H9 (cell line): ENCODE measurements at regions not wholly inside any gene's neighbourhood (a gene's known extent, or its start where the extent isn't known, plus 50 kb on each side); places are given as distances from the start of the nearest gene placed in this dataset.

ENCODE experiments used
- DNase-seq: peaks from one replicate; pipeline ENCODE4 v3.0.0-alpha.2; 2017
- H2AFZ ChIP-seq: one replicate; pipeline ENCODE4 v1.6.1; 2013; ENCODE audit warnings: mild to moderate bottlenecking, low read length, control low read depth, moderate library complexity
- H2AK5ac ChIP-seq: 2 replicates; pipeline ENCODE4 v1.6.1; 2013; ENCODE audit warnings: low read length, control low read depth, mixed read lengths; ENCODE audit not compliant: insufficient read length
- H2BK120ac ChIP-seq: one replicate; pipeline ENCODE4 v1.6.1; 2013; ENCODE audit warnings: low read depth, mild to moderate bottlenecking, low read length, control low read depth, inconsistent platforms; ENCODE audit not compliant: poor library complexity, severe bottlenecking
- H2BK12ac ChIP-seq: 2 replicates; pipeline ENCODE4 v1.6.1; 2013; ENCODE audit warnings: low read length, control low read depth, mixed read lengths, low read depth; ENCODE audit not compliant: insufficient read length
- H2BK15ac ChIP-seq: 2 replicates; pipeline ENCODE4 v1.6.1; 2013; ENCODE audit warnings: low read depth, low read length, control low read depth
- H2BK20ac ChIP-seq: one replicate; pipeline ENCODE4 v1.6.1; 2013; ENCODE audit warnings: low read depth, mild to moderate bottlenecking, low read length, control low read depth, inconsistent platforms; ENCODE audit not compliant: poor library complexity, severe bottlenecking
- H2BK5ac ChIP-seq: 2 replicates; pipeline ENCODE4 v1.6.1; 2013; ENCODE audit warnings: low read length, control low read depth, mixed read lengths; ENCODE audit not compliant: insufficient read length
- H3K14ac ChIP-seq: 2 replicates; pipeline ENCODE4 v1.6.1; 2013; ENCODE audit warnings: low read length, control low read depth; ENCODE audit not compliant: insufficient read depth
- H3K18ac ChIP-seq: 2 replicates; pipeline ENCODE4 v1.6.1; 2013; ENCODE audit warnings: low read depth, mild to moderate bottlenecking, mixed read lengths, low read length, control low read depth; ENCODE audit not compliant: insufficient read length
- H3K23ac ChIP-seq: 2 replicates; pipeline ENCODE4 v1.6.1; 2013; ENCODE audit warnings: low read length, control low read depth, mixed read lengths, low read depth; ENCODE audit not compliant: insufficient read length
- H3K23me2 ChIP-seq: 2 replicates; pipeline ENCODE4 v1.6.1; 2013; ENCODE audit warnings: low read depth, mild to moderate bottlenecking, mixed read lengths, low read length, control low read depth; ENCODE audit not compliant: insufficient read length, poor library complexity, severe bottlenecking
- H3K27ac ChIP-seq: 2 replicates; pipeline ENCODE4 v1.5.1; 2013; ENCODE audit warnings: low read length, control low read depth, mixed read lengths, low read depth; ENCODE audit not compliant: insufficient read length
- H3K27me3 ChIP-seq: 2 replicates; pipeline ENCODE4 v1.6.1; 2013; ENCODE audit warnings: low read length, control low read depth, inconsistent platforms; ENCODE audit not compliant: insufficient read depth
- H3K4ac ChIP-seq: 2 replicates; pipeline ENCODE4 v1.6.1; 2013; ENCODE audit warnings: low read depth, mild to moderate bottlenecking, control low read depth, inconsistent platforms, low read length, moderate library complexity
- H3K4me1 ChIP-seq: 2 replicates; pipeline ENCODE4 v1.6.1; 2013; ENCODE audit warnings: low read length, control low read depth, inconsistent platforms; ENCODE audit not compliant: insufficient read depth
- H3K4me2 ChIP-seq: 2 replicates; pipeline ENCODE4 v1.6.1; 2013; ENCODE audit warnings: low read length, control low read depth, mixed read lengths; ENCODE audit not compliant: insufficient read length, insufficient read depth
- H3K56ac ChIP-seq: 2 replicates; pipeline ENCODE4 v1.6.1; 2013; ENCODE audit warnings: low read depth, mild to moderate bottlenecking, mixed read lengths, low read length, control low read depth; ENCODE audit not compliant: insufficient read length
- H3K79me1 ChIP-seq: 2 replicates; pipeline ENCODE4 v1.6.1; 2013; ENCODE audit warnings: low read depth, mild to moderate bottlenecking, moderate library complexity, low read length, control low read depth, inconsistent platforms; ENCODE audit not compliant: insufficient read depth, poor library complexity, severe bottlenecking
- H3K79me2 ChIP-seq: 2 replicates; pipeline ENCODE4 v1.6.1; 2013; ENCODE audit warnings: low read length, control low read depth, inconsistent platforms; ENCODE audit not compliant: insufficient read depth
- H3K9ac ChIP-seq: 2 replicates; pipeline ENCODE4 v1.6.1; 2013; ENCODE audit warnings: low read length, control low read depth, mixed read lengths; ENCODE audit not compliant: insufficient read length; ENCODE audit errors: extremely low read depth
- H3K9me3 ChIP-seq: one replicate; pipeline ENCODE4 v1.6.1; 2013; ENCODE audit warnings: low read depth, low read length, inconsistent platforms; ENCODE audit not compliant: control insufficient read depth
- H3T11ph ChIP-seq: one replicate; pipeline ENCODE4 v1.6.1; 2013; ENCODE audit warnings: mild to moderate bottlenecking, low read length, control low read depth, inconsistent platforms
- H4K20me1 ChIP-seq: one replicate; pipeline ENCODE4 v1.6.1; 2013; ENCODE audit not compliant: control insufficient read depth, insufficient read length, insufficient read depth
- H4K5ac ChIP-seq: 2 replicates; pipeline ENCODE4 v1.6.1; 2013; ENCODE audit warnings: low read depth, mild to moderate bottlenecking, mixed read lengths, low read length, control low read depth; ENCODE audit not compliant: insufficient read length
- H4K8ac ChIP-seq: replicated peaks from 2 replicates; pipeline ENCODE4 v1.6.1; 2013; ENCODE audit warnings: low read length, control low read depth, mixed read lengths, low read depth; ENCODE audit not compliant: insufficient read length
- H4K91ac ChIP-seq: 2 replicates; pipeline ENCODE4 v1.6.1; 2013; ENCODE audit warnings: low read depth, mild to moderate bottlenecking, moderate library complexity, mixed read lengths, low read length, control low read depth; ENCODE audit not compliant: insufficient read length
- H3K27ac Mint-ChIP-seq, 3 experiments: 2 replicates in 2 of 3; 3 replicates in 1 of 3; pipeline ENCODE4 v1.8.0; 2020 to 2021; ENCODE audit warnings: mixed read lengths in 3 of 3, mild to moderate bottlenecking in 1 of 3, moderate library complexity in 1 of 3
- H3K27me3 Mint-ChIP-seq: 2 replicates; pipeline ENCODE4 v1.8.0; 2021; ENCODE audit warnings: low read depth, mild to moderate bottlenecking, moderate library complexity, mixed read lengths
- H3K36me3 Mint-ChIP-seq, 3 experiments: 2 replicates in 2 of 3; 3 replicates in 1 of 3; pipeline ENCODE4 v1.8.0; 2020 to 2021; ENCODE audit warnings: low read depth in 3 of 3, mixed read lengths in 3 of 3; ENCODE audit not compliant: insufficient read depth in 1 of 3
- H3K4me1 Mint-ChIP-seq, 2 experiments: 2 replicates each; pipeline ENCODE4 v1.8.0; 2020; ENCODE audit warnings: mixed read lengths in 2 of 2
- H3K4me3 Mint-ChIP-seq, 2 experiments: 2 replicates in 1 of 2; 3 replicates in 1 of 2; pipeline ENCODE4 v1.8.0; 2020 to 2021; ENCODE audit warnings: mild to moderate bottlenecking in 2 of 2, mixed read lengths in 2 of 2, moderate library complexity in 1 of 2
- H3K9me3 Mint-ChIP-seq, 2 experiments: 2 replicates in 1 of 2; 3 replicates in 1 of 2; pipeline ENCODE4 v1.8.0; 2020; ENCODE audit warnings: mild to moderate bottlenecking in 2 of 2, mixed read lengths in 2 of 2, moderate library complexity in 1 of 2
- WGBS: extraction: QIAGEN DNeasy Blood & Tissue Kit; methylation state at CpG from one replicate; pipeline ENCODE4 v1.1.7; 2013; ENCODE audit warnings: missing lambda C conversion rate, low lambda C conversion rate, mixed read lengths; ENCODE audit not compliant: insufficient read length; ENCODE audit errors: extremely low coverage; 5-methylcytosine and 5-hydroxymethylcytosine counted together
- TF ChIP-seq, protein P1 (sequence below): fragments of 200-600 bp; sonication (generic); conservative IDR thresholded peaks from 3 replicates; pipeline ENCODE4 v1.8.0; 2021; ENCODE audit warnings: antibody characterized with exemption, mild to moderate bottlenecking

DNA sequence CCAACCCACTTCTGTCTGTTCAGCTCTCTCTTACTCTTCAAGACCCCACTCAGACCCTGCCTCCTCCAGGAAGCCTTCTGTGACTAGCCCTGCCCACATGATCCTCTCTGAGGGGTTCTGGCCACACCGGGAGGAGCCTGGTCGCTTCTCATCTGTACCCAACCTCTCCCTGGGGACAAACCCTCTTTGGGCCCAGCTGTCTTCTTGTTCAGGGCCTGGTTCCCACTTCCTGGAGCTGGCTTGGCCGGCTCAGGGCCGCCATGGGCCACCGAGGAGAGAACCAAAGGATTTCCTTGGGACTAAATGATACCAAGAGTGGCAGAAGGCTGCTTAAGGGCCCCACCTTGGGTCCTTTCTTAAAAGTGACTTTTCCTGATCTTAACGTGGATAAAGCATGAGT lies 124.7 kb upstream of the ZBTB40 start:
- TF ChIP-seq, protein P1, sequence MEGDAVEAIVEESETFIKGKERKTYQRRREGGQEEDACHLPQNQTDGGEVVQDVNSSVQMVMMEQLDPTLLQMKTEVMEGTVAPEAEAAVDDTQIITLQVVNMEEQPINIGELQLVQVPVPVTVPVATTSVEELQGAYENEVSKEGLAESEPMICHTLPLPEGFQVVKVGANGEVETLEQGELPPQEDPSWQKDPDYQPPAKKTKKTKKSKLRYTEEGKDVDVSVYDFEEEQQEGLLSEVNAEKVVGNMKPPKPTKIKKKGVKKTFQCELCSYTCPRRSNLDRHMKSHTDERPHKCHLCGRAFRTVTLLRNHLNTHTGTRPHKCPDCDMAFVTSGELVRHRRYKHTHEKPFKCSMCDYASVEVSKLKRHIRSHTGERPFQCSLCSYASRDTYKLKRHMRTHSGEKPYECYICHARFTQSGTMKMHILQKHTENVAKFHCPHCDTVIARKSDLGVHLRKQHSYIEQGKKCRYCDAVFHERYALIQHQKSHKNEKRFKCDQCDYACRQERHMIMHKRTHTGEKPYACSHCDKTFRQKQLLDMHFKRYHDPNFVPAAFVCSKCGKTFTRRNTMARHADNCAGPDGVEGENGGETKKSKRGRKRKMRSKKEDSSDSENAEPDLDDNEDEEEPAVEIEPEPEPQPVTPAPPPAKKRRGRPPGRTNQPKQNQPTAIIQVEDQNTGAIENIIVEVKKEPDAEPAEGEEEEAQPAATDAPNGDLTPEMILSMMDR: no peak
- no CpG with 5 or more reads among the region's 6 CpGs for WGBS
- H2BK15ac ChIP-seq: no peak overlapping the region
- peak; percentile 20 for DNase-seq
- H3K23ac ChIP-seq: no peak overlapping the region
- no peaks in the 10 kb centered on the region for H3K9me3 Mint-ChIP-seq
- no peak overlapping the region for H3T11ph ChIP-seq
- no peak overlapping the region for H2AK5ac ChIP-seq
- no peak overlapping the region for H3K4me3 Mint-ChIP-seq
- H3K4me1 ChIP-seq: no peaks in the 10 kb centered on the region
- no peak overlapping the region for H3K27ac ChIP-seq
- peaks cover 3% of the 10 kb centered on the region for H3K27me3 Mint-ChIP-seq
- no peak overlapping the region for H4K8ac ChIP-seq
- no peaks in the 10 kb centered on the region for H3K36me3 Mint-ChIP-seq
- H3K4me2 ChIP-seq: no peak overlapping the region
- no peak overlapping the region for H2BK12ac ChIP-seq
- no peak overlapping the region for H3K56ac ChIP-seq
- H2BK20ac ChIP-seq: no peak overlapping the region
- H4K91ac ChIP-seq: no peak overlapping the region
- H2BK120ac ChIP-seq: no peak overlapping the region
- no peaks in the 10 kb centered on the region for H3K27me3 ChIP-seq
- H3K14ac ChIP-seq: no peak overlapping the region
- H4K20me1 ChIP-seq: no peaks in the 10 kb centered on the region
- no peak overlapping the region; a peak in 1 of 7 replicates for H3K27ac Mint-ChIP-seq
- H3K18ac ChIP-seq: no peak overlapping the region
- H3K79me1 ChIP-seq: no peaks in the 10 kb centered on the region
- H3K79me2 ChIP-seq: no peaks in the 10 kb centered on the region
- no peak overlapping the region for H4K5ac ChIP-seq
- no peak overlapping the region for H2AFZ ChIP-seq
- no peak overlapping the region for H3K4ac ChIP-seq
- H2BK5ac ChIP-seq: no peak overlapping the region
- no peaks in the 10 kb centered on the region for H3K9me3 ChIP-seq
- H3K9ac ChIP-seq: no peak overlapping the region
- H3K23me2 ChIP-seq: no peaks in the 10 kb centered on the region
- H3K4me1 Mint-ChIP-seq: peaks cover 9 to 15% of the 10 kb centered on the region in 2 experiments
